ENCODE measurements at regions not wholly inside any gene's neighbourhood (a gene's known extent, or its start where the extent isn't known, plus 50 kb on each side); places are given as distances from the start of the nearest gene placed in this dataset.

DNA sequence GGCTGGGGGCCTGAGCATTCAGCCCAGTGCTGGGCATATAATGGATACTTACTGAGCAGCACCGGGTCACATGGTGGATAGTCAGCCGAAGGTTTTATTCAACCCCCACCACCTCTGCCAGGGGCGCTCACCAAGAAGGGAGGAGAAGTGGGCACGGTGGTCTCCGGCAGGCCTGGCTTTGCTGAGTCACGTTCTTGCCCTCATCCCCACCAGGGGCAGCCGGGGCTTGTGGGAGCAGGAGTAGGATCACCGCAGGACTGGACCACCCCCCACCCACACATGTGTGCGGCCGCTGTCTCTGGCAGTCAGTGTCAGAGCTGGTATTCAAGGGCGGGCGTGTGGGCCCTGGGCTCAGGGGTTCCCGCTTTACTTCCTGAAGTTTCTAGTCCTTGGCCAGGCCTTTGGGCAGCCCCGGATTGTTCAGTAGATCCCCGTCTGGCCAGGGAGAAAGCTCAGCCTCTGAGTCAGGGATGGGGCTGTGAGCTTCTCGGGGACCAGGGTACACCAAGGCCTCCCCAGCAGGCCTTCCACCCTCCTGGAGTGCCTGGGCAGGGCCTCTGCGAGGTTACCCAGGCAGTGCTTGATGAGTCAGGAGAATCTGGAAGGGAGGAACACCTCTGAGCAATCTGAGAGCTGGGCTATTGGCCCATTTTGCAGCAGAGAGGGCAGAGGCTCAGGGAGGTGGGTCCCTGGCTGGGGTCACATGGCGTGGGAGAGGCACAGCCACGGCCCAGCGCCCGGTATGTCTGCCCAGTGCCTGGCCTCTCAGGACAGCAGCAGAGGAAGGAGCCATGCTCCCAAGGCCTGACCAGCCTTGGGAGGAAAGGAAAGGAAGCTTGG, 60.6 kb downstream of the RTL6 start:
- TF ChIP-seq, protein P1, sequence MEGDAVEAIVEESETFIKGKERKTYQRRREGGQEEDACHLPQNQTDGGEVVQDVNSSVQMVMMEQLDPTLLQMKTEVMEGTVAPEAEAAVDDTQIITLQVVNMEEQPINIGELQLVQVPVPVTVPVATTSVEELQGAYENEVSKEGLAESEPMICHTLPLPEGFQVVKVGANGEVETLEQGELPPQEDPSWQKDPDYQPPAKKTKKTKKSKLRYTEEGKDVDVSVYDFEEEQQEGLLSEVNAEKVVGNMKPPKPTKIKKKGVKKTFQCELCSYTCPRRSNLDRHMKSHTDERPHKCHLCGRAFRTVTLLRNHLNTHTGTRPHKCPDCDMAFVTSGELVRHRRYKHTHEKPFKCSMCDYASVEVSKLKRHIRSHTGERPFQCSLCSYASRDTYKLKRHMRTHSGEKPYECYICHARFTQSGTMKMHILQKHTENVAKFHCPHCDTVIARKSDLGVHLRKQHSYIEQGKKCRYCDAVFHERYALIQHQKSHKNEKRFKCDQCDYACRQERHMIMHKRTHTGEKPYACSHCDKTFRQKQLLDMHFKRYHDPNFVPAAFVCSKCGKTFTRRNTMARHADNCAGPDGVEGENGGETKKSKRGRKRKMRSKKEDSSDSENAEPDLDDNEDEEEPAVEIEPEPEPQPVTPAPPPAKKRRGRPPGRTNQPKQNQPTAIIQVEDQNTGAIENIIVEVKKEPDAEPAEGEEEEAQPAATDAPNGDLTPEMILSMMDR (conservative IDR thresholded peaks at IDR 0.05; ENCODE audit: low read depth, low read length) = no peak
- H3K4me3 ChIP-seq (ENCODE audit: low read depth, low read length) = no peak overlapping the region
- DNase-seq (ENCODE audit: low read depth) = no peak

DNA sequence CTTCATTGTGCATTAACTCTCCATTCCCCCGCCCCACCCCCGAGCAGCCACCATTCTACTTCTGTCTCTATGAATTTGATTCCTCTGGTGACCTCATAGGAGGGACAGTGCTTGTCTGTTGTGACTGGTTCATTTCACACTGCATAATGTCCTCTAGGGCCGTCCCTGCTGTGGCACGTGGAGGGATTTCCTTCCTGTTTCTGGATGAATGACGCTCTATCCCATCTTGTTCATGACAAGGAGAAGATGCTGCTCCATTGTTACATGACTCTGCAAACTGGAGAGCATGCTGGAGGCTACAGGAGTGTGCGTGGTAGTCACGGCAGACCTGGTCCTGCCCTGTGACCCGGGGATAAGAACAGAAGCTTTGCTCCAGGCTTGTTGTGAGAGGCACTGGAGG, 61.3 kb downstream of the RTL6 start:
- H3K4me3 ChIP-seq (ENCODE audit: low read depth, low read length) = no peak overlapping the region
- TF ChIP-seq, protein P1 (conservative IDR thresholded peaks at IDR 0.05; ENCODE audit: low read depth, low read length) = no peak
- no peak for DNase-seq (ENCODE audit: low read depth)

DNA sequence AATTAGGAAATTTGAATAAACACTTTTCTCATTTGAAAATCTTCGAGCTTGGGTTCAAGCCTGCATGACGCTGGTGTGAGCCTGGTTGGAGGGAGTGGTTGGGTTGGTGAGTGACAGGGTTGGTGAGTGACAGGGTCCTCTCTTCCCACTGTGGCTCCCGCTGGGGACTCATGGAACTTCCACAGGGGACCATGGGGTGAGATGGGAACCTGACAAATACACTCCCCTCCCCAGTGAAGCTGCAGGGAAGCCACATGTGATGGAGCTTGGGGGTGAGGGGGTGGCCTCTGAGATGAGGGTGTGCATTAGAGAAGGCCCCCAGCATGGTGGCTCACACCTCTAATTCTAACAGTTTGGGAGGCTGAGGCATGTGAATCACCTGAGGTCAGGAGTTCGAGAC, 66.8 kb downstream of the RTL6 start:
- TF ChIP-seq, protein P1 (conservative IDR thresholded peaks at IDR 0.05; ENCODE audit: low read depth, low read length) = no peak
- no peak for DNase-seq (ENCODE audit: low read depth)
- no peak overlapping the region for H3K4me3 ChIP-seq (ENCODE audit: low read depth, low read length)

DNA sequence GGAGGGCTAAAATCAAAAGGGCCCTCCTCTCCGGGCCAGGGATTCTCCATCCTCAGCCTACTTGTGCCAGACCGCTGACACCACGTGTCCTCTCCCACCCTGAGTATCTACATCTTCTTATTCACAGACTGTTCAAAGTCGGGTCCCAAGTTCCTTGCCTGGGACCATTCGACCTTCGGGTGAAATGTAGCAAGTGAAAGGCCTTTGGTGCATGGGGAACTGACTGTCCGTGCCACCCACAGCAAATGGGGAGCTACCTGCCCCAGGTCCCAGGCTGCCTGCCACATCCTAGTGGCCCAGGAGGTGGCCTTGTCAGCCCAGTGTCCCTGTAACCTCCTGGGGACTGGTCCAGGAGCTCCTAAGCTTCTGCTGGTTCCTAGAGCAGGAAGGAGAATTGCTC, 67.3 kb downstream of the RTL6 start:
- TF ChIP-seq, protein P1 (conservative IDR thresholded peaks at IDR 0.05; ENCODE audit: low read depth, low read length) = no peak
- DNase-seq (ENCODE audit: low read depth) = no peak
- no peak overlapping the region for H3K4me3 ChIP-seq (ENCODE audit: low read depth, low read length)

DNA sequence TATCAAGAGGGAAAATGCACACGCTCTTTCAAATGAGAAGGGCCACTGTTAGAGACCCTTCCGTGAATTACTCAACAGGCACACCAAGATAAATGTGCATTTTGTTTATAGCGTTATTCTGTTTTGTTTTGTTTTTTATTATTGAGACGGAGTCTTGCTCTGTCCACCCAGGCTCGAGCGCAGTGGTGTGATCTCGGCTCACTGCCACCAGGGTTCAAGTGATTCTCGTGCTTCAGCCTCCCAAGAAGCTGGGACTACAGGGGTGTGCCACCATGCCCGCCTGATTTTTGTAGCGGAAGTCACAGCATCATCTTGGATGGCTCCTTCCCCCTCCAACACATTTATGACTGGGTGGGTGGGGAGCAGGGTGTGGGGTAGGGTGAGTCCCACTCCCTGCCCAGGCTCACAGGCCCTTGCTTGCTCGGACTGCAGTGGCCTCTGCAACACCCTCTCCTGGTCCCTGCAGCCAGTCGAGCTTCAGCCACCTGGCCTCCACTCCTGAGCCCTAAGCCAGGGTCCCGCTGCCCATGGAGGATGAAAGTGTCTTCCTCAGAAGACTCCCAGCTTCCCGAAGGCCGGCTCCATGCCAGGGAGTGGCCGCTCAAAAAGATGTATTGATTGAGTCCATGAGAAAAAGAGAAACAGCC, 68.0 kb downstream of the RTL6 start:
- TF ChIP-seq, protein P1 (conservative IDR thresholded peaks at IDR 0.05; ENCODE audit: low read depth, low read length) = no peak
- no peak overlapping the region for H3K4me3 ChIP-seq (ENCODE audit: low read depth, low read length)
- DNase-seq (ENCODE audit: low read depth) = no peak

DNA sequence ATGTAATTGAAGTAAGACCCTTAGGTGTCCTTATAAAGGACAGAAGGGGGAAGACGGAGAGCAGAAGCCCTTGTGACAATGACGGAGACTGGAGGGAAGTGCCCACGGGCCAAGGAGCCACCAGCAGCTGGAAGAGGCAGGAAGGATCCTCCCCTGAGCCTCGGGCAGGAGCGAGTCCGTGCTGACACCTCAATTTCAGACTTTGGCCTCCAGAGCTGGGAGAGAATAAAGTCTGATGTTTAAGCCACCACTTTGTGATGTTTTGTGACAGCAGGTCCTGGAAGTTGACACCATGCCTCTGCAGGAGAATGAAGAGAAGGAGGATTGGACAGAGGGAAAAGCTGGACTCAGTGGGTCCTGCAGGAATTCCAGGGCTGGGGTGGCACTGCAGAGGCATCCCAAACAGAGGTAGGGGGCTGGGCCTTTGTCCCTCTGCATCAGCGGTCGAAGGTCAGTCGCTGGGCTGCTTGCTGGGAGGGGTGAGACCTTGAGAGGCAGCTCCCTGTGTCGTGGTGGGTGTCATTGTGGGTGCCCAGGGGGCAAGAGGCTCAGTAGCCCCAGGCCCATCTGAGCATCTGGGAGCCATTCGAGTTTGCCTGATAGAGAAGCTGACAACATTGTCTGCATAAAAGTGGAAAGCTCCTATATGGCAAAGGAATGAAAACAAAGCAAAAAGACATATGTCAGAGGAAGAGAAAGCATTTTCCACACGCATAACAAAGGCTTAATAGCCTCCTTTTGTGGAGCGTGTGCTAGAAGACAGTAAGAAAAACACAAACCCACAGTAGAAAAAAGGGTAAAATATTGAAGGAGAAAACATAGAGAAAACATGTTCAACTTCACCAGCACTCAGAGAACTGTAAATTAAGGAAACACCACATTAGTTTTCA, 68.8 kb downstream of the RTL6 start:
- TF ChIP-seq, protein P1 (conservative IDR thresholded peaks at IDR 0.05; ENCODE audit: low read depth, low read length) = no peak
- no peak for DNase-seq (ENCODE audit: low read depth)
- no peak overlapping the region for H3K4me3 ChIP-seq (ENCODE audit: low read depth, low read length)

Measured in epithelial cell of proximal tubule (primary cell).